ENCODE measurements at regions not wholly inside any gene's neighbourhood (a gene's known extent, or its start where the extent isn't known, plus 50 kb on each side); places are given as distances from the start of the nearest gene placed in this dataset.
"Not testable (repeated sequence)": the region's sequence is repeated elsewhere in the genome, so short reads cannot be mapped to it uniquely, and the experiment has no call there.

- not testable (repeated sequence) for TF ChIP-seq EZH2 (IDR thresholded peaks at IDR 0.05; ENCODE audit: low read depth); CTCF (conservative IDR thresholded peaks at IDR 0.05)
These were observed 84.6 kb upstream of the PARP8 start for GRCh38 chr5:50581845-50582244.

All from PC-9 (cell line).